Right lobe of liver (tissue), 6 donors: ENCODE measurements at regions not wholly inside any gene's neighbourhood (a gene's known extent, or its start where the extent isn't known, plus 50 kb on each side); places are given as distances from the start of the nearest gene placed in this dataset.
A peak's percentile ranks its signal among the peaks of the same experiment; 100 is the strongest.

Source experiments
- ATAC-seq, 4 donors: fragments of 200-7000 bp; cut with Tn5 transposase; one replicate each; pipeline ENCODE4 v1.9.1; 2020; ENCODE audit warnings: mild to moderate bottlenecking in 4 of 4, moderate library complexity in 4 of 4
- DNase-seq, 3 donors: peaks; one replicate each; pipeline ENCODE4 v3.0.0-alpha.2; 2020
- H3K27ac ChIP-seq, 3 donors: fragments of 200-600 bp; one replicate each; pipeline ENCODE4 v1.8.0; 2022
- H3K27me3 ChIP-seq, 2 donors: fragments of 200-600 bp; one replicate each; pipeline ENCODE4 v1.8.0; 2022
- H3K36me3 ChIP-seq, 4 donors: fragments of 200-600 bp; sonication (generic) in 1 of 4; one replicate each; pipeline versions ENCODE4 v1.5.1 to v1.8.0; 2017 to 2022; ENCODE audit warnings: control low read depth in 1 of 4
- H3K4me1 ChIP-seq, 4 donors: fragments of 200-600 bp; sonication (generic) in 1 of 4; one replicate each; pipeline versions ENCODE4 v1.5.1 to v1.8.0; 2017 to 2022; ENCODE audit warnings: control low read depth in 1 of 4
- H3K4me3 ChIP-seq, 3 donors: fragments of 200-600 bp; one replicate each; pipeline ENCODE4 v1.8.0; 2022
- H3K9me3 ChIP-seq, 4 donors: fragments of 200-600 bp; sonication (generic) in 1 of 4; one replicate each; pipeline versions ENCODE4 v1.5.1 to v1.8.0; 2017 to 2022; ENCODE audit warnings: control low read depth in 1 of 4
- CTCF ChIP-seq, 4 donors: fragments of 200-600 bp in 3 of 4; fragments of 450-650 bp in 1 of 4; IDR thresholded peaks; one replicate each; pipeline versions ENCODE4 v1.5.1 to v1.8.0; 2016 to 2022; ENCODE audit warnings: antibody characterized with exemption in 4 of 4, mild to moderate bottlenecking in 2 of 4
- POLR2A ChIP-seq: fragments of 450-650 bp; IDR thresholded peaks from one replicate; pipeline ENCODE4 v1.6.1; 2017; ENCODE audit warnings: antibody characterized with exemption, mild to moderate bottlenecking
- WGBS: methylation state at CpG from one replicate; pipeline ENCODE4 v1.1.6; 2018; ENCODE audit warnings: low coverage, low lambda C conversion rate; ENCODE audit not compliant: insufficient coverage; ENCODE audit errors: missing lambda C conversion rate; 5-methylcytosine and 5-hydroxymethylcytosine counted together
- intact Hi-C, 2 donors: fragments of 100-400 bp; cut with DNase I; formaldehyde crosslinking; loops; one replicate each; pipeline versions ENCODE4 v1.11.2 to v1.14.1; 2022
- donor health status: DM: no; HTN: yes; CAD: no.
- donor health status: DM: no; HTN: no; CAD: no.
- donor health status: DM: no; HTN: no; CAD: no.
- donor health status: DM: no; HTN: yes; CAD: no.
- donor health status: DM: no; HTN: yes; CAD: no.

- H3K27ac ChIP-seq: no peak overlapping the region
- DNase-seq: no peak
- ATAC-seq: peak in 1 of 4 donors; percentile 47
Observed at GRCh38 chr6:169162752-169163407, 90.8 kb downstream of the THBS2 start.

GRCh38 chr6:169162249-169162648 lies 91.4 kb downstream of the THBS2 start:
- ATAC-seq: no peak
- TF ChIP-seq POLR2A: no peak
- TF ChIP-seq CTCF (IDR thresholded peaks at IDR 0.05): no peak
- H3K27me3 ChIP-seq: no peaks in the 10 kb centered on the region
- intact Hi-C loops: no loop called here
- no peak for DNase-seq
- H3K27ac ChIP-seq: no peak overlapping the region
- H3K36me3 ChIP-seq: no peaks in the 10 kb centered on the region
- no peaks in the 10 kb centered on the region for H3K4me1 ChIP-seq
- no peaks in the 10 kb centered on the region for H3K9me3 ChIP-seq
- WGBS: 90% methylated on average over 12 of the region's 23 CpGs
- H3K4me3 ChIP-seq: no peak overlapping the region

More at GRCh38 chr6:169162752-169163407, 90.8 kb downstream of the THBS2 start:
- Histone ChIP-seq H3K36me3 (no peaks in the 10 kb centered on the region), H3K4me3 (no peak overlapping the region), H3K4me1 (no peaks in the 10 kb centered on the region), H3K9me3 (no peaks in the 10 kb centered on the region), H3K27me3 (no peaks in the 10 kb centered on the region)
- WGBS: 75% methylated on average over 8 of the region's 12 CpGs
- intact Hi-C loops: no loop called here
- no peak for TF ChIP-seq CTCF (IDR thresholded peaks at IDR 0.05)
- TF ChIP-seq POLR2A: no peak

GRCh38 chr6:169161572-169162167 lies 92.0 kb downstream of the THBS2 start:
- no peaks in the 10 kb centered on the region for H3K9me3 ChIP-seq
- TF ChIP-seq POLR2A (no peak), CTCF (IDR thresholded peaks at IDR 0.05) (no peak)
- no peak overlapping the region for H3K27ac ChIP-seq
- H3K4me1 ChIP-seq: no peaks in the 10 kb centered on the region
- ATAC-seq: peak in 1 of 4 donors; percentile 11
- DNase-seq: no peak
- no peaks in the 10 kb centered on the region for H3K36me3 ChIP-seq
- H3K27me3 ChIP-seq: no peaks in the 10 kb centered on the region
- WGBS: 77% methylated on average over 6 of the region's 13 CpGs
- no peak overlapping the region for H3K4me3 ChIP-seq
- intact Hi-C loops: no loop called here

DNA sequence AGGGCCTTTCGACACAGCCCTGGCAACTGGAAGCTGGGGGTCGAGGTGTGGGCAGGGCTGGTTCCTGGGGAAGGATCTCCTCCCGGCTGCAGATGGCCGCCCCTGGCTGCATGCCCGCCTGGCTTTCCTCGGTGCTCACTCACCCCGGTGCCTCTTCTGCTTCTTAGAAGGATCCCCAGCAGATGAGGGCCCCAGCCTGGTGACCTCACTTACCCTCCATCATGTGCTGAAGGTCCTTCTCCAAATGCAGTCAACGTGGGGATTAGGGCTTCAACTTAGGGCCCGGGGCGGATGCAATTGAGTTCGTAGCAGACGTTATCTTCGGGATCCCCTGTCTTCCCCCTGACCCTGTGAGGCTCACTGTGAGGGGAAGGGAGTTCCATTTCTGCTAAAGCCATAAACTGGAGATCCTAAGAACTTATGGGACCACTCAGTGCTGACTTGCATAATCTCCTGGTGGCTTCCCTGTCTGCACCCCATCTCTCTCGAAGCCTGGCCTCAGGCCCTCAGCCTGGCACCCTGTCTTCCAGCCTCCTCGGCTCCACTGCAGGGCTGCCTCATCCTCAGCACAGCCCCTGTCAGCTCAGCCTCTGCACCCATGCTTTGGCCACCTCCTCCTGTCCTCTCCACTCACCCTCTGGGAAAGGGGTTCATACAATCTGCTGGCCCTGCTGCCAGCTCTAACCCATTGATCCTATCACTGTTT lies 92.6 kb downstream of the THBS2 start:
- no peaks in the 10 kb centered on the region for H3K4me1 ChIP-seq
- 73% methylated on average over 7 of the region's 15 CpGs for WGBS
- H3K4me3 ChIP-seq: no peak overlapping the region
- H3K9me3 ChIP-seq: no peaks in the 10 kb centered on the region
- H3K27me3 ChIP-seq: no peaks in the 10 kb centered on the region
- ATAC-seq (no peak), DNase-seq (no peak)
- H3K36me3 ChIP-seq: no peaks in the 10 kb centered on the region
- no peak for TF ChIP-seq POLR2A
- no peak for TF ChIP-seq CTCF (IDR thresholded peaks at IDR 0.05)
- intact Hi-C loops: no loop called here
- H3K27ac ChIP-seq: no peak overlapping the region
